RKO (cell line): ENCODE measurements at regions not wholly inside any gene's neighbourhood (a gene's known extent, or its start where the extent isn't known, plus 50 kb on each side); places are given as distances from the start of the nearest gene placed in this dataset.
"Not testable (repeated sequence)": the region's sequence is repeated elsewhere in the genome, so short reads cannot be mapped to it uniquely, and the experiment has no call there.

ENCODE experiments used
- DNase-seq: peaks from one replicate; pipeline ENCODE4 v3.0.0-alpha.2; 2016; ENCODE audit warnings: low spot score

DNA sequence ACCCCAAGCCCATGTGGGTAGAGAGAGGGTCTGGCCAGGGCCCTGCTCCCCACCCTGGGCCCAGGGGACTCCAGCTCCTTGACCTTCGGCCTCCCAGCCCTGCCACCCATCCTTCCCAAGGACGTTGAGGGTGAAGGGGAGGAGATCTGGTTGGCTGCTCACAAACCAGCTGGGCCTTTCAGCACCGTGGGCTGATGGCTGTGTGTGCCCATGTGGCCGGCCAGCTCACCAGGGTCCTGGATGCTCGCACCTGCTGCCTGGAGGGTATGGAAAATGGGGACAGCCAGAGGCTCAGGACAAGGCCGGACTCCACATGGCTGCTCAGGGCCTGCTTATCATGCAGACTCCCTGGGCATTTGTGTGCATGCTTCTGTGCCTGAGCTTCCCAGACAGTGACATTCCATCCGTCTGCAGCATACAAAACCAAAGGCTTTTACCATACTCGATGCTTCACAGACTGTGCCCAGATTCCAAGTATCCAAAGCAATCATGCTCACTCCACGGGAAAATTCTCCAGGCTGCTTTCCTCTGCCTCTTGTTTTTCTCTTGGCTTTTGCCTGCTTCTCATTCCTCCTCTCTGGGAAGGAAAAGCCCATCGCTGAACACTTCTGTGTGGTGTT lies 112.5 kb upstream of the ZNF469 start:
- DNase-seq: not testable (repeated sequence)

DNA sequence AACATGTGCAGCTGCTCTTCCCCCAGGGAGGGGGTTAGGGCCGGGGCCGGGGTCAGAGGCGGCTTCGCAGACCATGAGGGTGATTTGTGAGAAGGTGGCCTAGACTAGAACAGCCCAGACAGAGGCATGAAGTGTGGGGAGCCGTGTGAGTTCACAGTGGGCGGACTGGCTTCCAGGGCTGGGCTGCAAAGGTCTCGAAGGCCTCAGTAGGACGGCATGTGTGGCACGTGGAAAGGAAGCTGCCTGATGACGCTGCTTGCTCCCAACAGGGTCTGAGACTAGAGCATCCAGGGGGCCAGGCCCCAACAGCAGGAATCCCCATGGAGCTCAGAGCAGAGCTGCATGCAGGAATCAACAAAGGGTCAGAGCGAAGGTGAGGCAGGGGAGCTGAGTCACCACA lies 111.5 kb upstream of the ZNF469 start:
- DNase-seq: not testable (repeated sequence)

DNA sequence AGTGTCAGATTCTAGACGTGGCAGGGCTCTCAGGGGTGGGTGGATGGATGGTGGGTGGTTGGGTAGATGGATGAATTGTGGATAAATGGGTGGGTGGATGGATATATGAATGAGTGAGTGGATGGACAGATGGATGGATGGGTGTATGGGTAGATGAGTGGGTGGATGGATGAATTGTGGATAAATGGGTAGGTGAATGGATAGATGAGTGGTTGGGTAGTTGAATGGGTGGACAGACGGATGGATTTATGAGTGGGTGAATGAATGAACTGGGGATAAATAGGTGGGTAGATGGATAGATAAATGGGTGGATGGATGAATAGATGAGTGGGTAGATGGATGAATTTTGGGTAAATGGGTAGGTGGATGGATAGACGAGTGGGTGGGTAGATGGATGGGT lies 111.0 kb upstream of the ZNF469 start:
- DNase-seq: not testable (repeated sequence)

DNA sequence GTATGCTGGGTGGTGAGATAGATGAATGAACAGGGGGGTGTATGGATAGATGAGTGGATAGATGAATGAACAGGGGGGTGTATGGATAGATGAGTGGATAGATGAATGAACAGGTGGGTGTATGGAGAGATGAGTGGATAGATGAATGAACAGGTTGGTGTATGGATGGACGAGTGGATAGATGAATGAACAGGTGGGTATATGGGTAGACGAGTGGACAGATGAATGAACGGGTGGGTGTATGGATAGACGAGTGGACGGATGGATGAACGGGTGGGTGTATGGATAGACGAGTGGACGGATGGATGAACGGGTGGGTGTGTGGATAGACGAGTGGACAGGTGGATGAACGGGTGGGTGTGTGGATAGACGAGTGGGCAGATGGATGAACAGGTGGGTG lies 110.3 kb upstream of the ZNF469 start:
- DNase-seq: not testable (repeated sequence)

DNA sequence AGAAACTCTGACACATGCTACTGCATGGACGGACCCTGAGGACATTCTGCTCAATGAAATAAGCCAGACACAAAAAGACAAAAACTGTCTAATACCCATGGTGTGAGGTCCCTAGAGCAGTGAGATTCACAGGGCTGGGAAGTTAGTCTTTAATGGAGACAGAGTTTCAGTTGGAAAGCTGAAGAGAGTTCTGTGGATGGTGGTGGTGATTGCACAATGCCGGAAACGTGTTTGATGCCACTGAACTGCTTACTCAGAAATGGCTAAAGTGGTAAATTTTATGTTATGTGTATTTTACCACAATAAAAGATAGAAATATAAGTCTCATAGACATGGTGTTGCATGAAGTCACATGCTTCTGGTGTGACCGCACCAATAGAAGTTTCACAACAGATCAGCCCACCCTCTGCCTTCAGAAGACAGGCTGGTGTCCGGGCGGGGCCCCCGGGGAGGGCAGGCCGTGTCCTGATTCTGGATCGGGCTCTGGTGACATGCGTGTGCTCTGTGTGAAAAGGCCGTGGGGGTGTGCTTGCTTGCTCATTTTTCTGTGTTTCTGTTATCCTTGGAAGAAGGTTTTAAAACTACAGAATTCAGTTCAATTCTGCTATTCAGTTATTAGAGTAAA lies 108.5 kb upstream of the ZNF469 start:
- not testable (repeated sequence) for DNase-seq

DNA sequence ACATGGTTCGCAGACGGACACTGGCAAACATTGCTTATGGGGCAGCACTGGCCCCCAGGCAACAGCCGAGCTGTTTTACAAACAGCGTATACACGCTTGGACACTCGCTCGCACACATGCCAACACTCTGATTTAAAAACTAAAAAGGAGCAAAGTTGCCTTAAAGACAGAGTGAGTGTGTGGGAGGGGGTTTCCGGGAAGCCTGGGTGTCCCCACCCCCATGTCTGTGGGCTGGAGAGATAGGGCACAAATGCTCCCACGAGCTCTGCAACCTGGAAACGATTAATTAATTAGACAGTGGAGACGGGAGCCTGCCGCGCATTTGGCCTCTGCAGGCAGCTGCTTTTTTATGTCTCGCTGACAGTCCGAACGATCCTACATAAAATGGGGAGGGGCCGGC lies 107.9 kb upstream of the ZNF469 start:
- no peak for DNase-seq

DNA sequence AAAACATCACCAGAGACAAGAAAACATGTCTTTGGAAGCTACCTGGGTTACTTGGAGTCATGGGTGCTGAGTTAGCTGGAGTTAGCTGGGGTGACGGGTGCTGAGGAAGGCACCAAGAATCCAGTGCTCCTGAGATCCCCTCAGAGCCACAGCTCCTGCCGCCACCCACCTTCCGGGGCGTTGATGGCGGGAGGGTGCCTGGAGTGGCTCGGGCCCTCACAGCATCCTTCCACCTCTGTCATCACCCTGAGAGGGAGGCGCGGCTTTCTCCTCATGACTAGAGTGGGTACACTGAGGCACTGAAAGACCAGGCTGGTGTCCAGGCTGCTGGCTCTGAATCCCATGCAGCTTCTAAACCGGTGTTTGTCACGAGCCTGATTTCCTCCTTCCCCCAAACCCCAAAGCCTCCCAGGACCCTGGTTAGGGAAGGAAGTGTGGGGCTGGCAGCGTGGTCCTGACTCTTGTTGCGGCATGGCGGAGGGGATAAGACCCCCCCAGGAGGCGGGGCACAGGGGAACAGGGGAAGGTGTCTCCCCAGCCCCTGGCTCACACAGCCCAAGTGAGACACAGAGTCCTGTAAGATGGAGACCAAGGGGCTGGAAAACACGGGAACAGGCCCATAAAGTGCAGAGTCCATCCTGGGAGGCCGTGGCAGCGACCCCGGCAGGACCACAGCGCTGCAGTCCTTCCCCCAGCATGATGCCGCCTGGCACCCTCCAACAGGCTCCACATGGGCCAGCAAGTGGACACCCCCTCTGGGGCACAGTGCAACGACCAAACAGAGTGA lies 107.2 kb upstream of the ZNF469 start:
- DNase-seq: not testable (repeated sequence)

DNA sequence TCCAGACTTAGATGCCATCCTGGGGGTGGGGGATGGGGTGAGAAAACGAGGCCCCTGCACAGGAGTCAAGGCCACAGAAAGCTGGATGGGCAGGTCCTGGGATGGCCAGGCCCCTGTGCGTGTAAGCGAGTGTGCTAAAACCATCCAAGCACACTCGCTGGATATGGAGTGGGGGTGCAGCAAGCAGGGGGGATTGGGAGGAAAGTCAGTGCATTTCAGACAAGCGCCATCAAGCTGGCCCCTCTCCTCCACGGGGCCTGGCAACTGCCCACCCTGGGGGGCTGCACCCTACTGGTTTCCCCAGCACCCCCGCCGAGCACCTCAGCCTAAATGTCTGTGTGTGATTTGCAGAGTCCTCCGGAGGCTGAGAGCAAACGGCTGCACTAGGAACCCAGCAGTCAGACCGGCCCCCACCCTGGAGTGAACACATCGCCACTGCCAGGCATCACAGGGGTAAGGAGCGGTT lies 106.6 kb upstream of the ZNF469 start:
- DNase-seq: not testable (repeated sequence)

DNA sequence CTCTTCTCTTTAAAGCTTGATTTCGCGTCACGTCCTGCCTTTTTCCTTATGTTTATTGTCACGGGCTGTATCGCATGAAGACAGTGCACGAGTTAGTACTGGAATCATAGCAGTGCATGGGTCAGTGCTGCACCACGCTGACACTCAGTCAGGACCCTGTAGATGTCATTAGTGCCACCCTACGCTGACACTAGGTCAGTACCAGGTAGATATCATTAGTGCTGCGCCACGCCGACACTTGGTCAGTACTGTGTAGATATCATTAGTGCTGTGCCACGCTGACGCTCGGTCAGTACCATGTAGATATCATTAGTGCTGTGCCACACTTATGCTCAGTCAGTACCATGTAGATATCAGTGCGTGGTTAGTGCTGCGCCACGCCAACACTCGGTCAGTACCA lies 106.2 kb upstream of the ZNF469 start:
- DNase-seq: no peak

DNA sequence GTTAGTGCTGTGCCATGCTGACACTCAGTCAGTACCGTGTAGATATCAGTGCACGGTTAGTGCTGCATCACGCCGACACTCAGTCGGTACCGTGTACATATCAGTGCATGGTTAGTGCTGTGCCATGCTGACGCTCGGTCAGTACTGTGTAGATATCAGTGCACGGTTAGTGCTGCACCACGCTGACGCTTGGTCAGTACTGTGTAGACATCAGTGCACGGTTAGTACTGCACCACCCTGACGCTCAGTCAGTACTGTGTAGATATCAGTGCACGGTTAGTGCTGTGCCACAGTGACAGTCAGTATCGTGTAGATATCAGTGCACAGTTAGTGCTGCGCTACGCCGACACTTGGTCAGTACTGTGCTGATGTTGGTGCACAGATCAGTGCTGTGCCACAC lies 102.8 kb upstream of the ZNF469 start:
- no peak for DNase-seq

DNA sequence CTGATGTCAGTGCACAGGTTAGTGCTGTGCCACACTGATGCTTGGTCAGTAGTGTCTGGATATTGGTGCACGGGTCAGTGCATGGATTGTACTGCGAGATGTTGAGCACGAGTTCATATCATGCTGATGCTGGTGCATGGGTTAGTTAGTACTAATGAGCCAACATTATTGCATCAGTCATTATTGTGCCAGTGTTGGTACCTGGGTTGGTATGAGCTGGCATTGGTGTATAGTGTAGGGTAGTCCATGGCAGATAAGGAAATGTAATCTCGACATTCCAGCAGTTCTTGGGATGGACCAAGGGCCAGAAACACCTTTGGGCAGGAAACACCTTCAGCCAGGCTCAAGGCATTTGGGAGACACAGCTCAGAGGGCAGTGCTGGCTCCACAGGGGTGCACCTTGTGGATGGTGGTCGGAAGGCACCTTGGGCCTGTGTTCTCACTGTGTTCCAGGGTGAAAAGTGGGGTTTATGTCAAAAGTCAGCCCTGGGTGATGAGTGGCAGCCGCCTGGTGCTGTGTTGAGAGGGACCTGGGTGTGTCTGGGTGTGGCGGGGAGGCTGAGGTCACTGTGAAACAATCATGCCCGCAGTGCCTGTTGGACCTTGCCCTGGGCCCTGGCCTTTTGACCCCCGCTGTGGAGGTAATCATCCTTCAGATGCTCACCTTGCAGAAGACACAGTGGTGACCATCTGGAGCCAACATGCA lies 100.7 kb upstream of the ZNF469 start:
- DNase-seq: no peak

DNA sequence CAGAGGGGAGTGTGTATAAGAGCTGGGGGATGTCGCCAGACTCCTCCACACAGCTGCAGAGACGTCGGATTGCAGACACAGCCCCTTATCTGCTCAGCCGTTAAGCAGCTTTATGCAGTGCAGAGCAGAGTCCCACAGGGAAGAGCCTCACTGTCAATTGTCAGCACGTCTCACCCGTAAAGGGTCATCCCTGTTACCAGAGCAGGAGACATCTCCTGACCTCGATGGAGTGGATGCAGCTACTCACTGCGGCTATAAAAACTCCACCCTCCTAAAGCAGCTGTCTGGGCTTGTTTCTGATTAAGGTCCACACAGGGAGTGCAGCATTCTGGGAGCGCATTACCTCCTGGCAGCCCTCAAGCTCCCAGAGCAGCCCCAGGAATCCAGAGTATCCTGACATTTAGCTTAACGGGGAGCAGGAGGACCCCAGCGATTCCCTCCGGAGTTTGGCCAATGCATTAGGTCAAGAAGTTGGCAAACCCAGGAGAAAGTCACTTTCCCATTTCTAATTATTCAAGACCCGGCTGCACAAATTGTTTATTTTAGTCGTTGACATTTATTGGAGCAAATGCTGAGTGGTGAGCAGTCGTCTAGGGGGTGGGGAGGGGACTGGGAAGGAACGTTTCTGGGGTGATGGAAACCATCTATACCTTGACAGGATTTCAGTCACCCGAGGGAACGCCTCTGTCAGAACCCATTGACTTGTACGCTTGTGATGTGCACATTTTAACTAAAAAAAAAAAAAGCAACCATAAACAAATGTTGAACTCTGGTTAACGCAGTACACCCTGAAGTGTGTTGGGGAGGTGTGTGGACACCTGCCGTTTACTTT lies 100.0 kb upstream of the ZNF469 start:
- no peak for DNase-seq

DNA sequence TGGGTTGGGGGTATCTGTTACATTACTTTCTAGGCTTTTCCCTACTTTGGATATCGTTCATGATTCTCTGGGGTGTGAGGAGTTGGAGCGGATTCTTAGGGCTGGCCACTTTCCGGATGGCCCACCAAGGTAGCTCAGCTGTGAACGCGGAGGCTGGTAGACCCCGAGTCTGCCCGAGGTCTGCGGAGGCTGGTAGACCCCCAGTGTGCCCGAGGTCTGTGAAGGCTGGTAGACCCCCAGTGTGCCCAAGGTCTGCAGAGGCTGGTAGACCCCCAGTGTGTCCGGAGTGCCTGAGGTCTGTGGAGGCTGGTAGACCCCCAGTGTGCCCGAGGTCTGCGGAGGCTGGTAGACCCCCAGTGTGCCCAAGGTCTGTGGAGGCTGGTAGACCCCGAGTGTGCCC lies 99.2 kb upstream of the ZNF469 start:
- DNase-seq: no peak

DNA sequence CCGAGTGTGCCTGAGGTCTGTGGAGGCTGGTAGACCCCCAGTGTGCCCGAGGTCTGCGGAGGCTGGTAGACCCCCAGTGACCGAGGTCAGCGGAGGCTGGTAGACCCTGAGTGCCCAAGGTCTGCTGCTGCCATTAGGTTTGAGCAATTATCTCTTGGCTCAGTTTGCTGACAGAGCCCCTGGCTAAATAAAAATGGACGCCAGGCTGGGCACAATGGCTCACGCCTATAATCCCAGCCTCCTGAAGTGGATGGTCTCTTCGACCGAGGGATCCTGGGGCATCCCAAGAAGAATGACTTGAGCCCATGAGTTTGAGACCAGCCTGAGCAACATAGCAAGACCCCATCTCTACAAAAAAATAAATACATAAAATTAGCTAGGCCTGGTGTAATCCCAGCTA lies 98.7 kb upstream of the ZNF469 start:
- no peak for DNase-seq

DNA sequence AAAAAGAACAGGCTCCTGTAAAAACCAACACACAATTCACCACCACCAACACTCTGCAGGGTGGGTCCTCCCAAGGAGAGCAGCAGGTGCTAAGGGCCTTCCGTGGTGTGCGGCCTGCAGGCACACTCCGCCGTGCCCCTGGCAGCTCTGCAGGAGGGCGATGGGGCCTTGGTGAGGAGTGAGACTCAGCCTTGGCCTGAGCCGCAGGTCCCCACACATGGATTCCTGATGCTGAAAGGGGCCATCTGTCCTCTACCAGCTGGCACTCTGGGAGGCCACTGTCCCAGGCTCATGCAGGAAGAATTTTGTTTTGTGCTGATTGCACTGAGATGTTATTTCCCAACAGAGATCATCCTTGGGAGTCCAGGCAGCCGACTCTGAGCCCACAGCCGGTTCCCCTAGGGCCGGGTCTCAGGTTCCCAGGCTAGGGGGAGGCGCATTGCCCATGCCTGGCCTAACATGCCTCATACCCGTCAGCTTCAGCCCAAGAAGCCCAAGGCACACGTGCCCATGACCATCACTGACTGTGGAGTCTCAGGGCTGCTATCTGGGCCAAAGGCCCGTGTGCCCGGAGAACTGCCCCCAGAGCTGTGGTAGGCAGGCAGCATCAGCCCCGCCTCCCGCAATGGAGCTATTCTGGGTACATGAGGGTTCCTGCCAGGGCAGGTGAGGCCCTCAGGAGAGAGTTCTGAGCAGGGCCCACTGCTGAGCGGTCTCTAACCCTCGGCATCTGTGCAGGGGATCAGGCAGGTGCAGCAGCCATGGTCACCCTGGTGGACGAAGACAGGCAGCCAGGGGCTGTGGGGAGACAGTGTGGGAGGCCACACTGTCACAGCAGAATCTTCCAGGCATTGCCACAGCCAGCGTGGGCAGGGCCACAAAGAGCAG lies 97.9 kb upstream of the ZNF469 start:
- no peak for DNase-seq

DNA sequence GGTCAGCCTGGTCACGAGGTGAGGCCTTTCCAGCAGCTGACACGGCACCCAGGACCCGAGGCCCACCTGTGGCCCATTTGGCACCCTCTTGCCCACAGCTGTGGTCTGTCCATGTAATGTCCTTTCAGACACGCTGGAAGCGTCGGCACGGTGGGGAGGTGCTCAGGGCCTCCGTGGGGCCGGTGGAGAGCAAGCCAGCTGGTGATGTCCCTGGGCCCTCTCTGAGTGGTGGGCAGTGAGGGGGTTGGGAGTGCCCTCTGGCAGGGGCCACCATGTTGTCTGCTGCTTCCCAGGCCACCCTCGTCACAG lies 97.3 kb upstream of the ZNF469 start:
- no peak for DNase-seq

DNA sequence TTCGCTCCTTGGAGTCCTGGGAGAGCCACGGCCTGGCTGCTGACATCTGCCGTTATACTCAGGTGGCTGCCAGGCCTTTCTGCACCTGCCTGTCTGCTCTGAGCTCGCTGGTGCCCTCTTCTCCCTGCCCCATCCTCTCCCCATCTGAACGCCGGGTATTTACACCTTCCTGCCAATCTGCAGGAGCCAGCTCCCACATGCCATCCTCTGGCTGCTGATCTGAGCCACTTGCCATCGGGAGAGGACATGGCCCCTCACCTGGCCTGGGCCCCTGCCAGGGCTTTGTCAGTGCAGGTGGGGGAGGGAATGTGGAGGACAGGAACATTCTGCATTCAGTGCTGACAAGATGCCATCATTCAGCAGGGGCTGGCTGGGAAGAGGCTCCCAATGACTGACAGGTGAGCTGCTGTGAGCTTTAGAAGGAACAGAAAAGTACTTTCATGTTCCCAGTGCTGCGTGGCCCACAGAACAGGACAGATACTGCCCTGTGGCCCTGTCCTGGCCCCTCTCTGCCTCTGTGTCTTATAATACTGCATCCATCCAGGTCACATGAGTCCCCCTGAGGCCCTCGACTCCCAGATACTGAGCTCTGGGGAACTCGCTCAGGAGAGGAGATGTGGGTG lies 96.3 kb upstream of the ZNF469 start:
- no peak for DNase-seq

DNA sequence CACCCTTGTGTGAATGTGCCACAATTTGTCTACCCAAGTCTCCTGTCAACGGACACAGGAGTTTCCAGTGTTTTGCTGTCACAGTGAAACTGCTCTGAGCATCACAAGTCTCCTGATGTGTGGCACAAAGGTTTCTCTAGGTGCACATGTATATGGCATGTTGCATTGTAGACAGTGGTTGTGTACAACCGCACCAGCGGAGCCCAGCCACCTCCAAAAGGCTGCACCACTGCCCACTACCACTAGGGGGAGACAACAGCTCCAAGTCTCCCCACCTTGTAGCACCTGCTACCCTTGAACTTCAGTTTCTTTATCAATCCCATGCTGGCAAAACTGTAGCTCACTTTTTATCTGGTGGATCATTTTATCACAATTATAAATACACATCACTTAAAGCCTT lies 95.5 kb upstream of the ZNF469 start:
- DNase-seq: no peak

DNA sequence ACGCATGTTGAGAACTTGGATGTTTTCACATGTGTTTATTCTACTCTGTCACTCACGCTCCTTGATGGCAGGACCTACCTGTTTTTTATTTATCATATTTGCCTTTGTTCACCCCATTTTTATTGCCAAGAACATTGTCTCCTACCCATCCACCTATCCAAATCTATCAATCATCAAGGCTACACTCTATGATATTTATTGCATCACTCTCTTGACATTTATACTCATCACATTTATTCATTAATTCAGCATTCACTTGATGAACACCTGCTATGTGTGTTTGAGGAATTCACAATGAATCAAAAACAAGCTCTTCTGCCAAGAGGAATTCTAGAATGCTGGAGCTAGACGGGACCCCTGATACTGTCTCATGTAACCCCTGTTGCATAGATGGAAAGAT lies 94.5 kb upstream of the ZNF469 start:
- DNase-seq: no peak

DNA sequence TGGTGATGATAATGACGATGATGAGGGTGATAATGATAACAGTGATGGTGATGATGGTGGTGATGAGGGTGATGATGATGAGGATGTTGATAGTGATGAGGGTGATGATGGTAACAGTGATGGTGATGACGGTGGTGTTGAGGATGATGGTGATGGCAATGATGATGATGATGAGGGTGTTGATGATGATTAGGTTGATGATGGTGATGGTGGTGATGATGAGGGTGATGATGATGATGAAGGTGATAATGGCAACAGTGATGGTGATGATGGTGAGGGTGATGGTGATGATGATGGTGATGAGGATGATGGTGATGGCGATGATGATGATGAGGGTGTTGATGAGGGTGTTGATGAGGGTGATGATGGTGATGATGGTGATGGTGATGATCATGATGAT lies 93.8 kb upstream of the ZNF469 start:
- DNase-seq: no peak
